ENCODE measurements at regions not wholly inside any gene's neighbourhood (a gene's known extent, or its start where the extent isn't known, plus 50 kb on each side); places are given as distances from the start of the nearest gene placed in this dataset.

GRCh38 chr22:35138521-35138920 is 72.6 kb downstream of the ISX start:
- Mint-ChIP-seq H3K36me3 (ENCODE audit: low read depth) (no peaks in the 10 kb centered on the region), H3K4me3 (no peak overlapping the region)
- TF ChIP-seq CTCF (conservative IDR thresholded peaks at IDR 0.05), result no peak

GRCh38 chr22:35140879-35141745 is 75.2 kb downstream of the ISX start:
- DNase-seq, result peak; percentile 86

More at GRCh38 chr22:35138521-35138920, 72.6 kb downstream of the ISX start:
- DNase-seq, result no peak
- Histone ChIP-seq H3K4me3 (ENCODE audit: low read length) (no peak overlapping the region), H3K27me3 (ENCODE audit: control insufficient read depth, insufficient read depth, low read length, poor library complexity, severe bottlenecking) (peaks cover 40% of the 10 kb centered on the region), H3K9me3 (ENCODE audit: control insufficient read depth, low read length) (no peaks in the 10 kb centered on the region), H3K9ac (ENCODE audit: extremely low read depth, low read length, poor library complexity, severe bottlenecking) (no peak overlapping the region), H3K4me1 (ENCODE audit: control insufficient read depth, insufficient read depth, low read length) (peaks cover 3% of the 10 kb centered on the region), H3K27ac (ENCODE audit: low read depth, low read length) (no peak overlapping the region), H3K36me3 (ENCODE audit: control insufficient read depth, insufficient read depth, low read length) (no peaks in the 10 kb centered on the region)
- Mint-ChIP-seq H3K9me3 (no peaks in the 10 kb centered on the region), H3K4me1 (peaks cover 33% of the 10 kb centered on the region), H3K27me3 (ENCODE audit: insufficient read depth) (peaks cover 31% of the 10 kb centered on the region), H3K27ac (no peak overlapping the region)
- 94 to 95% methylated on average over 4 to 5 of the region's 5 CpGs for WGBS, 2 experiments (ENCODE audit: insufficient coverage in 1 of 2, insufficient read length in 1 of 2)

GRCh38 chr22:35148381-35148780 is 82.4 kb downstream of the ISX start:
- Histone ChIP-seq H3K27me3 (ENCODE audit: control insufficient read depth, insufficient read depth, low read length, poor library complexity, severe bottlenecking) (peaks cover 26% of the 10 kb centered on the region), H3K9me3 (ENCODE audit: control insufficient read depth, low read length) (no peaks in the 10 kb centered on the region), H3K27ac (ENCODE audit: low read depth, low read length) (no peak overlapping the region), H3K4me3 (ENCODE audit: low read length) (no peak overlapping the region), H3K9ac (ENCODE audit: extremely low read depth, low read length, poor library complexity, severe bottlenecking) (no peak overlapping the region), H3K36me3 (ENCODE audit: control insufficient read depth, insufficient read depth, low read length) (no peaks in the 10 kb centered on the region), H3K4me1 (ENCODE audit: control insufficient read depth, insufficient read depth, low read length) (no peaks in the 10 kb centered on the region)
- no peak overlapping the region for H3K4me3 Mint-ChIP-seq
- no peak overlapping the region for H3K27ac Mint-ChIP-seq
- no peaks in the 10 kb centered on the region for H3K4me1 Mint-ChIP-seq
- 83 to 85% methylated on average over 1 to 2 of the region's 2 CpGs for WGBS, 2 experiments (ENCODE audit: insufficient coverage in 1 of 2, insufficient read length in 1 of 2)
- DNase-seq, result no peak
- H3K9me3 Mint-ChIP-seq, result no peaks in the 10 kb centered on the region
- H3K27me3 Mint-ChIP-seq (ENCODE audit: insufficient read depth), result peaks cover 41% of the 10 kb centered on the region
- no peak for TF ChIP-seq CTCF (conservative IDR thresholded peaks at IDR 0.05)
- no peaks in the 10 kb centered on the region for H3K36me3 Mint-ChIP-seq (ENCODE audit: low read depth)

More at GRCh38 chr22:35140879-35141745, 75.2 kb downstream of the ISX start:
- Histone ChIP-seq H3K27ac (ENCODE audit: low read depth, low read length) (no peak overlapping the region), H3K9me3 (ENCODE audit: control insufficient read depth, low read length) (no peaks in the 10 kb centered on the region), H3K4me1 (ENCODE audit: control insufficient read depth, insufficient read depth, low read length) (no peaks in the 10 kb centered on the region), H3K4me3 (ENCODE audit: low read length) (no peak overlapping the region), H3K36me3 (ENCODE audit: control insufficient read depth, insufficient read depth, low read length) (no peaks in the 10 kb centered on the region), H3K27me3 (ENCODE audit: control insufficient read depth, insufficient read depth, low read length, poor library complexity, severe bottlenecking) (peaks cover 40% of the 10 kb centered on the region), H3K9ac (ENCODE audit: extremely low read depth, low read length, poor library complexity, severe bottlenecking) (no peak overlapping the region)
- Mint-ChIP-seq H3K4me1 (peaks cover 9% of the 10 kb centered on the region), H3K27me3 (ENCODE audit: insufficient read depth) (peaks cover 29% of the 10 kb centered on the region), H3K36me3 (ENCODE audit: low read depth) (no peaks in the 10 kb centered on the region), H3K4me3 (no peak overlapping the region), H3K9me3 (no peaks in the 10 kb centered on the region), H3K27ac (no peak overlapping the region)
- peak; percentile 86 for TF ChIP-seq CTCF (conservative IDR thresholded peaks at IDR 0.05)
- 65 to 66% methylated on average over 6 to 12 of the region's 12 CpGs for WGBS, 2 experiments (ENCODE audit: insufficient coverage in 1 of 2, insufficient read length in 1 of 2)

All from endodermal cell (in vitro differentiated cells).